Right forelimb (tissue), 1 donor: ENCODE measurements at regions not wholly inside any gene's neighbourhood (a gene's known extent, or its start where the extent isn't known, plus 50 kb on each side); places are given as distances from the start of the nearest gene placed in this dataset.
"Not testable (repeated sequence)": the region's sequence is repeated elsewhere in the genome, so short reads cannot be mapped to it uniquely, and the experiment has no call there.

Experiments used
- DNase-seq: peaks from one replicate; pipeline ENCODE4 v3.0.0-alpha.2; 2018

- DNase-seq = no peak
Measured at GRCh38 chr3:176412771-176413170, 784.5 kb downstream of the TBL1XR1 start.

- no peak for DNase-seq
Measured at GRCh38 chr3:176403531-176403930, 793.8 kb downstream of the TBL1XR1 start.

- DNase-seq = no peak
Measured at GRCh38 chr3:176401211-176401610, 796.1 kb downstream of the TBL1XR1 start.

- DNase-seq = no peak
Measured at GRCh38 chr3:176399193-176399592, 798.1 kb downstream of the TBL1XR1 start.

- DNase-seq = no peak
Measured at GRCh38 chr3:176395240-176395639, 802.0 kb downstream of the TBL1XR1 start.

- DNase-seq = no peak
Measured at GRCh38 chr3:176378789-176379188, 818.5 kb downstream of the TBL1XR1 start.

- DNase-seq = no peak
Measured at GRCh38 chr3:176376531-176376930, 820.8 kb downstream of the TBL1XR1 start.

GRCh38 chr3:176375519-176375918 lies 821.8 kb downstream of the TBL1XR1 start:
- no peak for DNase-seq

- DNase-seq = no peak
Measured at GRCh38 chr3:176362191-176362731, 835.0 kb downstream of the TBL1XR1 start.

GRCh38 chr3:176359211-176359610 lies 838.1 kb downstream of the TBL1XR1 start:
- DNase-seq = no peak

- DNase-seq = no peak
Measured at GRCh38 chr3:176357891-176358290, 839.4 kb downstream of the TBL1XR1 start.

GRCh38 chr3:176354843-176355242 lies 842.4 kb downstream of the TBL1XR1 start:
- DNase-seq = no peak

GRCh38 chr3:176352716-176353334 lies 844.5 kb downstream of the TBL1XR1 start:
- no peak for DNase-seq

- DNase-seq = no peak
Measured at GRCh38 chr3:176351408-176351807, 845.9 kb downstream of the TBL1XR1 start.

- no peak for DNase-seq
Measured at GRCh38 chr3:176349706-176350105, 847.6 kb downstream of the TBL1XR1 start.

GRCh38 chr3:176347424-176348146 lies 849.7 kb downstream of the TBL1XR1 start:
- DNase-seq = no peak

GRCh38 chr3:176341963-176342362 lies 855.3 kb downstream of the TBL1XR1 start:
- no peak for DNase-seq

GRCh38 chr3:176328666-176329065 lies 868.6 kb downstream of the TBL1XR1 start:
- DNase-seq = no peak

GRCh38 chr3:176328198-176328597 lies 869.1 kb downstream of the TBL1XR1 start:
- no peak for DNase-seq

GRCh38 chr3:176326894-176327490 lies 870.3 kb downstream of the TBL1XR1 start:
- not testable (repeated sequence) for DNase-seq

- not testable (repeated sequence) for DNase-seq
Measured at GRCh38 chr3:176321532-176321931, 875.8 kb downstream of the TBL1XR1 start.

GRCh38 chr3:176321099-176321498 lies 876.2 kb downstream of the TBL1XR1 start:
- no peak for DNase-seq

GRCh38 chr3:176313426-176313825 lies 883.9 kb downstream of the TBL1XR1 start:
- no peak for DNase-seq

GRCh38 chr3:176310641-176311040 lies 886.6 kb downstream of the TBL1XR1 start:
- DNase-seq = no peak
